Vagina (tissue), 2 donors: ENCODE measurements at regions not wholly inside any gene's neighbourhood (a gene's known extent, or its start where the extent isn't known, plus 50 kb on each side); places are given as distances from the start of the nearest gene placed in this dataset.

Source experiments
- DNase-seq, 2 donors: peaks; one replicate each; pipeline ENCODE4 v3.0.0-alpha.2; 2017; ENCODE audit errors: extremely low spot score in 2 of 2
- H3K27ac ChIP-seq: fragments of 200-600 bp; sonication (generic); one replicate; pipeline ENCODE4 v1.5.1; 2019
- H3K27me3 ChIP-seq: fragments of 200-600 bp; sonication (generic); one replicate; pipeline ENCODE4 v1.5.1; 2019
- H3K36me3 ChIP-seq, 2 donors: fragments of 200-600 bp; sonication (generic); one replicate each; pipeline ENCODE4 v1.5.1; 2017 to 2019
- H3K4me1 ChIP-seq: fragments of 200-600 bp; sonication (generic); one replicate; pipeline ENCODE4 v1.5.1; 2019
- H3K4me3 ChIP-seq, 2 donors: fragments of 200-600 bp; sonication (generic); 1 replicate in 1 of 2; 2 replicates in 1 of 2; pipeline ENCODE4 v1.5.1; 2016 to 2019
- H3K9me3 ChIP-seq: fragments of 200-600 bp; sonication (generic); one replicate; pipeline ENCODE4 v1.5.1; 2019
- POLR2A ChIP-seq, 2 donors: fragments of 450-650 bp; IDR thresholded peaks; one replicate each; pipeline ENCODE4 v1.6.1; 2017; ENCODE audit warnings: antibody characterized with exemption in 2 of 2, mild to moderate bottlenecking in 2 of 2, moderate library complexity in 2 of 2
- POLR2AphosphoS5 ChIP-seq, 2 donors: sonication (generic); formaldehyde crosslinking; IDR thresholded peaks; one replicate each; pipeline ENCODE4 v1.9.0; 2017; ENCODE audit warnings: antibody characterized with exemption in 2 of 2, mild to moderate bottlenecking in 2 of 2, low read depth in 1 of 2; ENCODE audit not compliant: insufficient read depth in 1 of 2
- intact Hi-C: fragments of 100-400 bp; cut with DNase I; formaldehyde crosslinking; loops from one replicate; pipeline ENCODE4 v1.15.1; 2023
- TF ChIP-seq, protein P1 (sequence below), 3 experiments: fragments of 450-650 bp in 2 of 3; fragments of 200-600 bp in 1 of 3; sonication (generic) in 1 of 3; IDR thresholded peaks; one replicate each; pipeline ENCODE4 v1.5.1; 2017 to 2019; ENCODE audit warnings: antibody characterized with exemption in 3 of 3, mild to moderate bottlenecking in 2 of 3, moderate library complexity in 2 of 3

DNA sequence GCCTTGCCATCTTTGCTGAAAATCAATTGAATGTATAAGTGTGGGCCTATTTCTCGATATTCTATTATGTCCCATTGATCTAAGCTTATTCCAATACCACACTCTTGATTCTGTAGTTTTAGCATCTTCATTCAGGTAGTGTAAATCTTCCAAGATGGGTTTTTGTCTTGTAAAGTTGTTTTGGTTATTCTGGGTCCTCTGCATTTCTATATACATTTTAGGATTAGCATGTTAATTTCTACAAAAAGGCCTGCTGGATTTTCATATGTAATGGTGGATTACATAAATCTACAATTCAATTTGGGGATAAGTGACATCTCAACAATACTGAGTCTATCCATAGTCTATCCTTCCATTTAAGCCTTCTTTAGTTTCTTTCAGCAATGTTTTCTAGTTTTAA is 86.0 kb upstream of the ANO4 start:
- Histone ChIP-seq H3K27ac (no peak overlapping the region), H3K4me3 (no peak overlapping the region), H3K27me3 (no peaks in the 10 kb centered on the region), H3K9me3 (no peaks in the 10 kb centered on the region), H3K36me3 (no peaks in the 10 kb centered on the region), H3K4me1 (no peaks in the 10 kb centered on the region)
- TF ChIP-seq POLR2A (IDR thresholded peaks at IDR 0.05): no peak
- no peak for TF ChIP-seq POLR2AphosphoS5 (IDR thresholded peaks at IDR 0.05; ENCODE audit: insufficient read depth in 1 of 2, low read depth in 1 of 2)
- TF ChIP-seq, protein P1, sequence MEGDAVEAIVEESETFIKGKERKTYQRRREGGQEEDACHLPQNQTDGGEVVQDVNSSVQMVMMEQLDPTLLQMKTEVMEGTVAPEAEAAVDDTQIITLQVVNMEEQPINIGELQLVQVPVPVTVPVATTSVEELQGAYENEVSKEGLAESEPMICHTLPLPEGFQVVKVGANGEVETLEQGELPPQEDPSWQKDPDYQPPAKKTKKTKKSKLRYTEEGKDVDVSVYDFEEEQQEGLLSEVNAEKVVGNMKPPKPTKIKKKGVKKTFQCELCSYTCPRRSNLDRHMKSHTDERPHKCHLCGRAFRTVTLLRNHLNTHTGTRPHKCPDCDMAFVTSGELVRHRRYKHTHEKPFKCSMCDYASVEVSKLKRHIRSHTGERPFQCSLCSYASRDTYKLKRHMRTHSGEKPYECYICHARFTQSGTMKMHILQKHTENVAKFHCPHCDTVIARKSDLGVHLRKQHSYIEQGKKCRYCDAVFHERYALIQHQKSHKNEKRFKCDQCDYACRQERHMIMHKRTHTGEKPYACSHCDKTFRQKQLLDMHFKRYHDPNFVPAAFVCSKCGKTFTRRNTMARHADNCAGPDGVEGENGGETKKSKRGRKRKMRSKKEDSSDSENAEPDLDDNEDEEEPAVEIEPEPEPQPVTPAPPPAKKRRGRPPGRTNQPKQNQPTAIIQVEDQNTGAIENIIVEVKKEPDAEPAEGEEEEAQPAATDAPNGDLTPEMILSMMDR (IDR thresholded peaks at IDR 0.05): no peak
- no peak for DNase-seq
- intact Hi-C loops: no loop called here

DNA sequence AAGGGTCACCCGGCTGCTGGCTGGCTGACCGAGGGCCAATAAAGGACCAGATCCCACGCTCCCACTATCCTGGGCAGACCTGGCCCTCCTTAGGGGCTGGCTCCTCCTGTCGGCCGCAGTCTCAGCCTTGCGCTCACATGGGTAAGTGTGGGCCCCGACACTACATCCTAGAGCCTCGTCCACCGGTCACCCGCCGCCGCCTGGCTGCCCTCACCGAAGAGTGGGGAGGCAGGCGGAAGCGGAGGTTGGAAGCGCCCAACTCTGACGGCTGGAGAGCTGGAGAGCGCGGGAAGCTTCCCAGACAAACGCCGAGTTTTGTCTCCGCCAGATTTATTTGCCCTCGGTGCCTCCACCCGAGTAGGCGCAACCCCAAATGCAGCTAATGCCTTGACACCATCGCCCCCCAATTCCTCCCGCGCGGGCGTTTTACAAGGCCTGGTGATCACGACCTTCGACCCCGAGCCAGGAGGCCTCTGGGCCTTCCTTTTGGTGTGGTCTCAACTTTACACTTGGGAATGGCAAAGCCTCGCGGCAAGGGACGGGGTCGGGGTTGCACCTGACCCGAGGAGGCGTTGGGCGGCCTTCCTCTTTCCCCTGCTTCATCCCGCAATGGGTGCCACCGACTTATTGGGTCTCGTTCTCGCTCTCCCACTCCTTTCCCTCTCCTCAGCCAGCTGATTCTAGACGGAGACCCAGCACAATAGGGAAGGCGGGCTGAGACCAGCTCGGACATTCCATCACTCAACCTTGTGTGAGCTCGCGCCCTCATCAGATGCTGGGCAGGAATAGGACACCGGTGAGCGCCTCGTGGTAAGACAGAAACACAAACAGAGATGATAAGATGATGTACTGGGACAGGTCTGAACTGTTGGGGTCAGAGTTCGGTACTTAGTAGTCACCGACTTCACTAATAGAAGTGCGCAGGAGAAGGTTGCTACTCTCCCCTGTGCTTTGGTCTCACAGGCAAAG is 78.3 kb upstream of the ANO4 start:
- H3K9me3 ChIP-seq: no peaks in the 10 kb centered on the region
- no peaks in the 10 kb centered on the region for H3K4me1 ChIP-seq
- TF ChIP-seq POLR2A (IDR thresholded peaks at IDR 0.05) (no peak), POLR2AphosphoS5 (IDR thresholded peaks at IDR 0.05; ENCODE audit: insufficient read depth in 1 of 2, low read depth in 1 of 2) (no peak)
- TF ChIP-seq, protein P1 (IDR thresholded peaks at IDR 0.05): no peak
- no peaks in the 10 kb centered on the region for H3K27me3 ChIP-seq
- H3K27ac ChIP-seq: no peak overlapping the region
- H3K4me3 ChIP-seq: peak overlapping the region; percentile 32 to 44
- intact Hi-C loops: no loop called here
- no peak for DNase-seq
- no peaks in the 10 kb centered on the region for H3K36me3 ChIP-seq

DNA sequence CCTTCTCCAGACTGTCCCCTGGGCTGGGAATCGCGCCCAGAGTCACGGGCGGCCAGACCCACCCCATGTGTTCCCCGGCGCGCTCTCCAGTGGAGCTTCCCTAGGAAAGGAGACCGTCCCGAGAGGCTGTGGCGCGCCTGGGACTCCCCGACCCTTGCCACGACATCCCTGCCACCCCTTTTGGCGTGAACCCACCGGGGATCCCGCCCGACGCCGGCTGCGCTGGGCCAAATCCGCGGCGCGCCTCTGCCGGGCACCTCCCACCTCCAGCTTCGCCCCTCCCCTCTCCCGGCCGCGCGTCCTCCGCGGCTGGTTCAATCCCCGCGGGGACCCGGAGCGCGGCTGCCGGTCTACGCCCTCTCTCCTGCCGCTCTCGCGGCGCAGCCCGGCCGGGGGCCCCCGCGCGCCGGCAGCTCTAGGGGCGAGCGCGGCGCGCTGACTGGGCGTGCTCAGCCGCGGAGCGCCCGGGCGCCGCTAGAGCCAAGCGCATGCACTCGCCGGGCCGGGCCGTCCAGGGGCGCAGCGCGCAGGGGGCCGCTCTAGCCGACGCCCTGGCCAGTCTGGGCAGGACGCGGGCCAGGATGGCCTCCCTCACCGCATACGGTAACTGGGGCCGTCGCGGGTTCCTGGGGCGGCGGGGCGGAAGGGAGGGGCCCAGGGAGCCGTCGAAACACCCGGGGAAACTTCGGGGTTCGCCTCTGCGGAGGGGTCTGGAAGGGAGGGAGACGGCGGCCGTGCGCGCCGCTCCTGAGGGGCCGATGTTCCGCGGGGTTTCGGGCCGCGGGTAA is 77.4 kb upstream of the ANO4 start:
- Histone ChIP-seq H3K4me1 (no peaks in the 10 kb centered on the region), H3K27ac (no peak overlapping the region), H3K27me3 (no peaks in the 10 kb centered on the region), H3K9me3 (no peaks in the 10 kb centered on the region), H3K4me3 (peak overlapping the region; percentile 32 to 44), H3K36me3 (no peaks in the 10 kb centered on the region)
- TF ChIP-seq POLR2A (IDR thresholded peaks at IDR 0.05): no peak
- no peak for TF ChIP-seq POLR2AphosphoS5 (IDR thresholded peaks at IDR 0.05; ENCODE audit: insufficient read depth in 1 of 2, low read depth in 1 of 2)
- TF ChIP-seq, protein P1 (IDR thresholded peaks at IDR 0.05): no peak
- DNase-seq: no peak
- intact Hi-C loops: no loop called here

DNA sequence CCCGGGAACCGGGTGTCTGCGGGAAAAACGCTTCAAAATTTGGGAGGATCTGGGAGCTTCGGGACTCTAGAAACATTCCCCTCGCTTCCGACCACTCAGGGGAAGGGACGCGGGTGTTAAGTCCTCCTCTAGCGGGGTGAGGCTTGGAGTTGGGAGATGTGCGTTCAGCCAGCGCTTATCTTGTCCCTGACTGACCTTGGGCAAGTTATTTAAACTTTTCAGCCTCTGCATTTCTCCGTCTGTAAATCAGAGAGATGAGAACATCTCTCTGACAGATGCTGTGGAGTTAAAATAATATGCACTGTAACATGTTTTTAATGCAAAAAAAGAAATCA is 76.9 kb upstream of the ANO4 start:
- H3K9me3 ChIP-seq: no peaks in the 10 kb centered on the region
- intact Hi-C loops: no loop called here
- peak overlapping the region; percentile 32 to 44 for H3K4me3 ChIP-seq
- H3K4me1 ChIP-seq: no peaks in the 10 kb centered on the region
- DNase-seq: no peak
- H3K27ac ChIP-seq: no peak overlapping the region
- TF ChIP-seq POLR2AphosphoS5 (IDR thresholded peaks at IDR 0.05; ENCODE audit: insufficient read depth in 1 of 2, low read depth in 1 of 2) (no peak), POLR2A (IDR thresholded peaks at IDR 0.05) (no peak)
- TF ChIP-seq, protein P1 (IDR thresholded peaks at IDR 0.05): no peak
- H3K36me3 ChIP-seq: no peaks in the 10 kb centered on the region
- no peaks in the 10 kb centered on the region for H3K27me3 ChIP-seq
